Activated CD8-positive, alpha-beta memory T cell treated with anti-CD3 and anti-CD28 coated beads, Interleukin-2, amount 10 ng/mL, durations not matched to agents 7 days and 5 days (primary cell): ENCODE measurements at regions not wholly inside any gene's neighbourhood (a gene's known extent, or its start where the extent isn't known, plus 50 kb on each side); places are given as distances from the start of the nearest gene placed in this dataset.

Experiments used
- ATAC-seq: fragments of 150-1000 bp; cut with Tn5 transposase; one replicate; pipeline ENCODE4 v1.10.0; 2021; ENCODE audit warnings: moderate library complexity
- CTCF ChIA-PET: fragments of 350-600 bp; sonication (Branson Sonifier 250); formaldehyde crosslinking; loops from one replicate; lab custom pipeline; 2021; ENCODE audit warnings: antibody characterized with exemption; lab: Charles Lee
- DNase-seq: peaks from one replicate; pipeline ENCODE4 v3.0.0-alpha.2; 2020
- H3K27ac Mint-ChIP-seq: one replicate; pipeline ENCODE4 v1.8.0; 2021; ENCODE audit warnings: mild to moderate bottlenecking, mixed read lengths
- H3K27me3 Mint-ChIP-seq: one replicate; pipeline ENCODE4 v1.8.0; 2021; ENCODE audit warnings: mixed read lengths
- H3K36me3 Mint-ChIP-seq: one replicate; pipeline ENCODE4 v1.8.0; 2021; ENCODE audit warnings: mild to moderate bottlenecking, mixed read lengths
- H3K4me1 Mint-ChIP-seq: one replicate; pipeline ENCODE4 v1.8.0; 2021; ENCODE audit warnings: mixed read lengths
- H3K4me3 Mint-ChIP-seq: one replicate; pipeline ENCODE4 v1.8.0; 2021; ENCODE audit warnings: mild to moderate bottlenecking, moderate library complexity, mixed read lengths
- H3K9me3 Mint-ChIP-seq: one replicate; pipeline ENCODE4 v1.8.0; 2022; ENCODE audit warnings: low read depth, mixed read lengths

DNA sequence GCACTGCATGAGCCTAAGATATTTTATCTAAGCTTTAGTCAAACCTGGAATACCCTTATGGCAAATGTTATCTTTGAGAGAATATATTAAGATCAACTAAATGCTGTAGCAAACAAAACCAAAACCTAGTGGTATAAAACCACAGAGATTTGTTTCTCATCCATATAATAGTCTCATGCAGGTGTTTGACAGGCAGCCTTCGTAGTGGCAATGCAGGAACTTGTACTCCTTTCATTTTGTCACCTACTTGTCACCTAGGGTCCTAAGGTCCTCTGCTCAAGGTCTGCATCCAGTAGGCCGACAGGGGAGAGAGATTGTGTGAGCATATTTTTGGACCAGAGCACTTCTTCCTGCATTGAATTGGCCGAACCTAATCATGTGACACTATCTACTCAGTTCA lies 352.6 kb downstream of the GPR37 start:
- CTCF ChIA-PET = no interaction called here
- H3K4me3 Mint-ChIP-seq = no peak overlapping the region
- H3K27me3 Mint-ChIP-seq = no peaks in the 10 kb centered on the region
- H3K9me3 Mint-ChIP-seq = no peaks in the 10 kb centered on the region
- no peaks in the 10 kb centered on the region for H3K4me1 Mint-ChIP-seq
- no peaks in the 10 kb centered on the region for H3K36me3 Mint-ChIP-seq
- no peak overlapping the region for H3K27ac Mint-ChIP-seq
- no peak for DNase-seq
- ATAC-seq = no peak

DNA sequence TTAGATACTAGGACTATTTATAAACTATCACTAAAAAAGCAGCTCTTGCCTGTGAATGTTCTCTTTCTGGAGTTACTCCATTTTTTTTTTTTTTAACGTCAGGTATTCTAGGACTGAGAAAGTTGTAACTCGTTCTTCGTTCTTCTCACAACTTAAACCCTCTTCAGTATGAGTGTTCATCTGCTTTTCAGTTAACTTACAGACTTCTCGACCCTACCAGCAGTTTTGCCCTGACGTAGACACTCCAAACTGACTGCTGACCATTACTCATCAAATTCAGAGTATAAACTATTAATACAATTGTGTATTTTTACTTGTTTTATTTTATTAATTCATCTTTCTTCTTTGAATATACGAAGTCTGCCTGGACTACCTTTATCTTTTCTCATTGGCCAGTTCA lies 353.1 kb downstream of the GPR37 start:
- Mint-ChIP-seq H3K4me3 (no peak overlapping the region), H3K27me3 (no peaks in the 10 kb centered on the region), H3K4me1 (no peaks in the 10 kb centered on the region), H3K36me3 (no peaks in the 10 kb centered on the region), H3K9me3 (no peaks in the 10 kb centered on the region), H3K27ac (no peak overlapping the region)
- CTCF ChIA-PET = no interaction called here
- ATAC-seq = no peak
- DNase-seq = no peak

DNA sequence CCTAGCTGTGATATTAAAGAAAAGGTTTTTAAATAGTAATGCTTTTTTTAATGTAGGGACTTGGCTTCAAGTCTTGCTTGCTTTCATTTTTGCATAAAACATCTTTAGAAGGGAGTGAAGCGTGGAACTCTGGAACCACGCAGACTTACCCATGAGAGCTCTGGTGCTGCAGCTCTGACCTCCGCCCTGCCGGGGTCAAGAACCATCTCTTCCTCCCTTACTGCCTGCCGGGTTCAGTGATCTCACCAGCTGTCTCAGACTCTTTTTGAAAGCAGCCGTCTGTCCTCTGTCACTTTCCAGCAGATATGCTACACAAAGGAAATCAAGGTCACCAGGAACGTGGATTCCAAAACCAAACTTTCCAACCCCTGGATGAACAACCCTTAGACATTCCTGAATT lies 353.8 kb downstream of the GPR37 start:
- CTCF ChIA-PET = no interaction called here
- no peaks in the 10 kb centered on the region for H3K9me3 Mint-ChIP-seq
- H3K27ac Mint-ChIP-seq = no peak overlapping the region
- H3K36me3 Mint-ChIP-seq = no peaks in the 10 kb centered on the region
- no peak overlapping the region for H3K4me3 Mint-ChIP-seq
- no peaks in the 10 kb centered on the region for H3K4me1 Mint-ChIP-seq
- ATAC-seq (no peak), DNase-seq (no peak)
- H3K27me3 Mint-ChIP-seq = no peaks in the 10 kb centered on the region

DNA sequence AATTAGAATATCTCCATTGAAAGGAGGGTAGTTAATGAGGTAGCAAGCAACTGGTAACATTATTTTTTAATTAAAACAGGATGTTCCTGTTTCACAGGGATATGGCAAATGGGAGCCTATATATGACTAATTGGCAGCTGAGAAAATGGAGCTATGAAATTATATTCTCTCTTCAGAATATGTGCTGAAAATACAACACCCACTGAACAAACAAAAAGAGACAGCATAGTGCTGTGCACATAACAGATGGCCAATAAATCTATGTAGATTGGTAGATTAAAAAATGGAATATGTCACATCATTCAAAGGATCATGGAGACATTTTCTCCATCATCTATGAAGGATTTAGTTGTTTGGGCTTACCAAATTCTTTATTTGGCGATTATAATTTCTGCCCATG lies 362.0 kb downstream of the GPR37 start:
- no peak overlapping the region for H3K4me3 Mint-ChIP-seq
- H3K4me1 Mint-ChIP-seq = no peaks in the 10 kb centered on the region
- no peak for ATAC-seq
- no peak for DNase-seq
- H3K27ac Mint-ChIP-seq = no peak overlapping the region
- no peaks in the 10 kb centered on the region for H3K27me3 Mint-ChIP-seq
- CTCF ChIA-PET = no interaction called here
- H3K9me3 Mint-ChIP-seq = peaks cover 3% of the 10 kb centered on the region
- H3K36me3 Mint-ChIP-seq = no peaks in the 10 kb centered on the region

DNA sequence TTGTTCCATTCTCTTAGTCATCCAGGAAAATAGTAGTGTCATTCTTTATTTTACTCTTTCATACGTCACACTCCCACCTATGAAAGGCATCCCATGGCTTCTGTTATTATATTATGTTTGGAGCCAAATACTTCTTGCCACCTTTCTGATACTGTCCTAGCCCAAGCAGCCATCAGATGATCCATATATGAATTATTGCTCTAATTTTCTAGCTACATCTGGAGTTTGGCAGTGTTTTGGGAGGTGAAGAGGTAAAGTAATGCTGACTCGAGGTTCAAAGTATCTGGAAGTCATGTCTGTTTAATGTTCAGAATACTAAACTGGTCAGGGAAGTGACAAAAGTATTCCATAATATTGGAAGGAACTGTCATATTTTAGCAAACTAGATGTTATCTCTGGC lies 362.5 kb downstream of the GPR37 start:
- no peak for DNase-seq
- no peak overlapping the region for H3K27ac Mint-ChIP-seq

DNA sequence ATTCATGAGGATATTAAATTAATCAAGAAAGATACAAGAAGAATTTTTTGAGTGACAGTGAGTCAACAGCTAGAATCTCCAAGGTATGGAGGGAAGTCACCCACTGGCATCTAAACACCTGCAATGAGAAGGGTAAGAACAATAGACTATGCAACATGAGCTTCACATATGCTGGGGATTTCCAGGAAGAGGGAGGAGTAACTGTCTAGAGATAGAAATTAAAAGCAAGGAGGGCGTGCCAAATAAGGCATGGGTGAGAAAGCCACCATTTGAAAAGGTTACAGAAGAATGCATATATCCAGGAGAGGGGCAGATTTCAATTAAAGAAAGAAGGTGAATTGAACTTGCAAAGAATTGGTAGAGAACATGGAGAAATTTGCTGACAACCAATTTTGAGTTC lies 365.7 kb downstream of the GPR37 start:
- no peaks in the 10 kb centered on the region for H3K4me1 Mint-ChIP-seq
- H3K27me3 Mint-ChIP-seq = no peaks in the 10 kb centered on the region
- DNase-seq = no peak
- H3K9me3 Mint-ChIP-seq = peaks cover 8% of the 10 kb centered on the region
- H3K4me3 Mint-ChIP-seq = no peak overlapping the region
- no peak overlapping the region for H3K27ac Mint-ChIP-seq
- CTCF ChIA-PET = no interaction called here
- no peaks in the 10 kb centered on the region for H3K36me3 Mint-ChIP-seq
- no peak for ATAC-seq

More for the DNA sequence above, 362.5 kb downstream of the GPR37 start:
- H3K27me3 Mint-ChIP-seq = no peaks in the 10 kb centered on the region
- no peak for ATAC-seq
- no peaks in the 10 kb centered on the region for H3K36me3 Mint-ChIP-seq
- H3K9me3 Mint-ChIP-seq = peaks cover 3% of the 10 kb centered on the region
- no peaks in the 10 kb centered on the region for H3K4me1 Mint-ChIP-seq
- CTCF ChIA-PET = no interaction called here
- no peak overlapping the region for H3K4me3 Mint-ChIP-seq

DNA sequence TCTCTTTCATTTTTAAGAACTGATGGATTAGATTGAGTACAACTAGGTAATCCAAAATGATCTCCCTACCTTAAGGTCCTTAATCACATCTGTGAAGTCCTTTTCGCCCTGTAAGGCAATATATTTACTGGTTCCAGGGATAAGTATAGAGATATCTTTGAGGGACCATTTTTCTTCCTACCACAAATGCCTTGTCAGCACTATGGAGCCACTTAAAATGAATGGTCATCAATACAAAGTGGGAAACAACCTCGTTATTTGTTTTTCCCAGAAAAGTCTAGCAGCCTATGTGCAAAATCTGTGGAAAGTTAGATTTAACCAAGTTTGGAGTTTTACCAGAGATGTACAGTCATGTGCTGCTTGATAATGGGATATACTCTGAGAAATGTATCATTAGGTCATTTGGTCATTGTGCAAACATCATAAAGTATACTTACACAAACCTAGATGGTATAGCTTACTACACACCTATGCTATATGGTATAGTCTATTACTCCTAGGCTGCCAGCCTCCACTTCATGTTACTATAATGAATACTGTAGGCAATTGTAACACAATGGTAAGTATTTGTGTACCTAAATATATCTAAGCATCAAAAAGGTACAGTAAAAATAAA lies 366.2 kb upstream of the TMEM229A start:
- peaks cover 8% of the 10 kb centered on the region for H3K9me3 Mint-ChIP-seq
- no peak overlapping the region for H3K4me3 Mint-ChIP-seq
- no peaks in the 10 kb centered on the region for H3K36me3 Mint-ChIP-seq
- H3K4me1 Mint-ChIP-seq = no peaks in the 10 kb centered on the region
- DNase-seq (no peak), ATAC-seq (no peak)
- H3K27me3 Mint-ChIP-seq = no peaks in the 10 kb centered on the region
- CTCF ChIA-PET = no interaction called here
- H3K27ac Mint-ChIP-seq = no peak overlapping the region

DNA sequence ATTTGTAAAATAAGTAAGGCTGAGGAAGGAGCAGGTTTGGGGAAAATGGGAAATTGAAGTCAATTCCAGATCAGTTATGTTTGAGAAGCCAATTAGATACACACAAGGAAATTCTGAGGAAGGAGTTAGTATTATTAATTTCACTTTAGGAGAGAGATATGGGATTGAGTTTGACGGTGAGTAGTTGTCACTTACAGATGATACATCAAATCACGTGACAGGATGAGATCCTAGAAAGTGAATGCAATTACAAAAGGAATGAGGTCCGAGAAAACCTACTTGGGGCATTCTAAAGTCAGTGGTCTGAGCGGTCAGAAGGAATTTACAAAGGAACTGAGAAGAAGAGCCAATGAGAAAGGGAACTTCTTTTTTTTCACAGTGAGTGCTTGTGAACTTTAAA lies 364.3 kb upstream of the TMEM229A start:
- CTCF ChIA-PET = no interaction called here
- ATAC-seq = no peak
- DNase-seq = no peak
- H3K27ac Mint-ChIP-seq = no peak overlapping the region
- H3K4me3 Mint-ChIP-seq = no peak overlapping the region
- H3K4me1 Mint-ChIP-seq = no peaks in the 10 kb centered on the region
- no peaks in the 10 kb centered on the region for H3K27me3 Mint-ChIP-seq
- peaks cover 8% of the 10 kb centered on the region for H3K9me3 Mint-ChIP-seq
- H3K36me3 Mint-ChIP-seq = no peaks in the 10 kb centered on the region

DNA sequence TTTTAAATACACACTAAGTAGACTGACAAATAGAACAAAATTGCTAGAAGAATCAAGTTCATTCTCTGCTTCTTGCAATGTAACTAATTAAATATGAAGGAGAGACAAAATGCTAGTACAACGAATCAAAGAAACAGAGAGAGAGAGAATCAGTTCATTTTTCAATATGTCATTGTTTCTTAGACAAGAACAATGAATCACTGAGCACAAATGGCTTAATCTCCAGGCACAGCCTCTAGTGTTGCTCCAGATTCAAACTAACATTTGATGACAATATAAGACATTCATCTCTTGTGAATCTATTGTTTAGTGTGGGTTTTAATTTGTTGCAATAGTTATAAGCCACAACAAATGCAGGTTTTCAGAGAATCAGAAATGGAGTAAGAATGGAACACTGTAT lies 357.4 kb upstream of the TMEM229A start:
- H3K4me3 Mint-ChIP-seq = no peak overlapping the region

DNA sequence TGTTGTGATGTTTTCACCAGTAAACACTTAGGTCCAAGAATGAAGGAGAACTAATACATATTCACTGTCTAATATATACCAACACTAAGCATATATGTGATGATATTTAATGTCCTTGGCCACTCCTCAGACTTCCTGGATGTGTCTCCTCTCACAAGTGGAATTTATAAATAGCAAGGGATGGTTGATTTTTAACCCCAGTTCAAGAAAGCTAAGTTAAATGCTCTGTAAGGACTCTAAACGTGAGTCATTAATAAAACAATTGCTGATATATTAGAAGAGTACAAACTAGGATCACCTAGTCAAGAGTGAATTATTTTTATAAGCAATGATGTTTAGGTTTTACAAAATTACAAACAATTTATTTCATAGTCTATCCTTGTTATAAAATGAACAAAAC lies 355.9 kb upstream of the TMEM229A start:
- no peak overlapping the region for H3K27ac Mint-ChIP-seq
- CTCF ChIA-PET = interaction anchor here (0.6 kb wide), 1 partner anchor 83 kb away, joined by 3 read pairs; no protein-coding TSS in a partner anchor
- no peak overlapping the region for H3K4me3 Mint-ChIP-seq
- H3K36me3 Mint-ChIP-seq = no peaks in the 10 kb centered on the region
- no peaks in the 10 kb centered on the region for H3K27me3 Mint-ChIP-seq
- ATAC-seq (no peak), DNase-seq (no peak)
- no peaks in the 10 kb centered on the region for H3K9me3 Mint-ChIP-seq
- no peaks in the 10 kb centered on the region for H3K4me1 Mint-ChIP-seq

More for the DNA sequence above, 357.4 kb upstream of the TMEM229A start:
- H3K4me1 Mint-ChIP-seq = no peaks in the 10 kb centered on the region
- CTCF ChIA-PET = no interaction called here
- no peaks in the 10 kb centered on the region for H3K9me3 Mint-ChIP-seq
- no peaks in the 10 kb centered on the region for H3K36me3 Mint-ChIP-seq
- H3K27ac Mint-ChIP-seq = no peak overlapping the region
- ATAC-seq (no peak), DNase-seq (no peak)
- H3K27me3 Mint-ChIP-seq = no peaks in the 10 kb centered on the region

DNA sequence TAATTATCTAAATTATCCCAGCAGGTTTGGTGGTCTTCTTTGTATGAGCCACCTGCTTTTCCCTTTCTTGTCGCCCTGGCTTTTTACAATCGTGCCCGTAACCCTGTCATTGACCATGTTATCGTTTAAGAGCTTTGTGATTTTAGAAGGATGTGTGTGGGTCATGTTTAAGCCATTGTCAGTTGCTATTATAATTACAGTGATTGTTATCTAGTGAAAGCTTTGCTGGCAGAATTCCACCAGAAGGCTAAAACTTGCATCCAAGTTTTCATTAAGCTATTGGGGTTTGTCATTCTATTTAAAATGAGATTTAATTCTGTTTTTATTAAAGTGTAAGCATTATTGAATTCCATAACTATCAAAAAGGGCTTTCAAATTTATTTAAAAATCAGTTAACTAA lies 354.2 kb upstream of the TMEM229A start:
- CTCF ChIA-PET = no interaction called here
- Mint-ChIP-seq H3K27me3 (no peaks in the 10 kb centered on the region), H3K36me3 (no peaks in the 10 kb centered on the region), H3K4me1 (no peaks in the 10 kb centered on the region), H3K27ac (no peak overlapping the region), H3K4me3 (no peak overlapping the region), H3K9me3 (peaks cover 3% of the 10 kb centered on the region)
- ATAC-seq (no peak), DNase-seq (no peak)

DNA sequence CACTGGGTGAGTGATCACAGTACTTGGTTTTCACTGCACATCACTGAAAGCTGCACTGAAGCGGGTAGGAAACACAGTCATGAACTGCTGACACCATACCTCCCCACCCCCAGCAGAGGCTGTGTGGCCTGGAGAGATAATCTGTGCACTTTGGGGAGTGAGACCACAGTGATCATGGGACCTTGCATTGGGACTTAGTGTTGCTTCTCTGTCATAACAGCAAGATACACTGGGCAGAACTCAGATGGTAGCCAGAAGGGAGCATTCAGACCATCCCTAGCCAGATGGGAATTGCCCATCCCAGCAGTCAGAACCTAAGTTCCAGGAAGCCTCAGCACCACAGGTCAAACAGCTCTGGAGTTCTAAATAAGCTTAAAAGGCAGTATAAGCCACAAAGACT lies 346.4 kb upstream of the TMEM229A start:
- Mint-ChIP-seq H3K27me3 (no peaks in the 10 kb centered on the region), H3K4me1 (no peaks in the 10 kb centered on the region)
- CTCF ChIA-PET = no interaction called here

DNA sequence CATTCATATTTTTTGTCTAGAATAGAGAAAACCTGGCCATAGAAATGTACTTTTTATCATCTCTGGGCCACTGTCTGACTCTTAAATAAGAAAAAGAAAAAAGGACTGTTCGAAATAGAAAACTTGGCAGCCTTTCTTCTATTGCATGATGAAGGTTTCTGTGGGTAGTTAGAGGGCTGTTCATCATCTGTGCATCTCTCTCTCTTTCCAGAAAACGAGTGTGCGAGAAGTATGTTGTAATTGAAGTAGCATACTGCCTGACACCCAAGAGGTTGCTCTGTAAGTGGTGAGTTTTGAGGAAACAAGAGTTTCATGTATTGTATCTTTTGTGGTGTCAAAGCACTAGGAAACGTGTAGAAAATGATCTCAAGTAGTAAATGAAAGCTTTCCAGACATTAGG lies 343.2 kb upstream of the TMEM229A start:
- CTCF ChIA-PET = no interaction called here
- no peaks in the 10 kb centered on the region for H3K27me3 Mint-ChIP-seq
- no peak overlapping the region for H3K27ac Mint-ChIP-seq
- no peak for ATAC-seq
- peaks cover 8% of the 10 kb centered on the region for H3K9me3 Mint-ChIP-seq
- H3K4me3 Mint-ChIP-seq = no peak overlapping the region
- DNase-seq = no peak
- H3K36me3 Mint-ChIP-seq = no peaks in the 10 kb centered on the region
- H3K4me1 Mint-ChIP-seq = no peaks in the 10 kb centered on the region

More for the DNA sequence above, 346.4 kb upstream of the TMEM229A start:
- no peak for DNase-seq
- ATAC-seq = no peak
- Mint-ChIP-seq H3K36me3 (no peaks in the 10 kb centered on the region), H3K27ac (no peak overlapping the region), H3K4me3 (no peak overlapping the region), H3K9me3 (peaks cover 11% of the 10 kb centered on the region)

DNA sequence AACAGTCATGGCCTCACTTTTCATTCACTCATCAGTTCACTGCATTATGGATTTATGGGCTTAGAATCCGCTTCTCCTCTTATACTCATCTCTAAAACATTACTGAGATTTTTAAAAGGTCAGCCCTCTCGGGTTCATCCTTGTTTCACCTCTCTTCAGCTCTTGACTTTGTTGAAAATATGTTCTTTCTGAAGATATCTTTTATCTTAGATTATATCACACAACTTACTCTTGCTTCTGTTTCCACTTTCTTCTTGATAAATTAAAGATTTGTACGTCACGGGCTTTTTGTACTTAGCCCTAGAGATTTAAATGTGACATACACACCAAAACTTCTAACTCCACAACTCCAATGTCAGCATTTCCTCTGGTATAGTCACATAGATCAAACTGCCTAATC lies 342.5 kb upstream of the TMEM229A start:
- Mint-ChIP-seq H3K4me3 (no peak overlapping the region), H3K4me1 (no peaks in the 10 kb centered on the region), H3K27me3 (no peaks in the 10 kb centered on the region), H3K9me3 (peaks cover 8% of the 10 kb centered on the region), H3K27ac (no peak overlapping the region), H3K36me3 (no peaks in the 10 kb centered on the region)
- DNase-seq = no peak
- CTCF ChIA-PET = no interaction called here
- ATAC-seq = no peak

DNA sequence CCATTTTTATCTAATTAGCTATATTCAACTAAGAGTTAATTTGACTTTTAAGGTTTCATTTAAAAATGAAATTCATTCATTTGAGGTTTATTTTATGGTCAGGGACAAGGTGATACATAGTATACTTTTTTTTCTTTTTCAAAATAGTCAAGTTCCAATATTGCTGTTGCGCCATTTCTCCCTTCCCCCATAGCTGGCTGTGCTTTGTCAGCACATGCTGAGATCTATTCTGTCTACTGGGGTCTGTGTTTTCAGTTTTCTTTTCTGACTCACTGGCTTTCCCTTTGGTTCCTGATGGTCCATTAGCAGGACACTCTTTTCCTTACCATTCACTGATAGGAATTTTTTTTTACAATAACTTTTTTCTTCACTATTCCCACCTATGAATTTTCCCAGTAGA lies 336.4 kb upstream of the TMEM229A start:
- CTCF ChIA-PET = no interaction called here
- Mint-ChIP-seq H3K9me3 (no peaks in the 10 kb centered on the region), H3K27me3 (no peaks in the 10 kb centered on the region), H3K36me3 (no peaks in the 10 kb centered on the region), H3K27ac (no peak overlapping the region), H3K4me1 (no peaks in the 10 kb centered on the region), H3K4me3 (no peak overlapping the region)
- DNase-seq = no peak
- ATAC-seq = no peak
